ENCODE measurements at regions not wholly inside any gene's neighbourhood (a gene's known extent, or its start where the extent isn't known, plus 50 kb on each side); places are given as distances from the start of the nearest gene placed in this dataset.

DNA sequence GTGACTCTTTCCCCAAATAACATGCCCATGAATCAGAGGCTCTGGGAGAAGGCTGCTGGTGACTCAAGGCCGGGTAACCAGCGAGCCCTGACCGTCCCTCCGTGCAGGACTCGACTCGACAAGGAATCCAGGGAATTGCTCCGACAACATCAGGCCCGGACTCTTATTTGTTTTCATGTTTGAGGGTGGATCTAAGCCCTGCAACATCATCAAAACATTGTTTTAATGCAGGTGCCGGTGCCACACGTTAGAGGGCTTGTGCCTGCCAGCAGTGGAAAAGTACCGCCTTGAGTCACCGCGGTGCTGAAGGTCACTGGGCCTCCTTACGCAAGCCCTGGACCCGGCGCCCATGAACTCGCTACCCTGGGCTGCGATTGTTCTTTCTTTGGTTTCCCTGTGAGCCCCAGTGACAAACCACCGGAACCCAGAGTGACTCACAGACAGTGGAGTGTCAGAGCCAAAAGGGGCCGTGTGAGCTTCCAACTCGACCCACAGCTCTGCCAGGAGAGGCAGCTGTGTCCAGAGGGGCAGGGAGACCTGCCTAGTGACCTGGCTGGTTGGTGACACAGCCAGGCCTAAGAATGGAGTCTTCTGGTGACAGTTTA is 139.4 kb upstream of the SHH start:
- TF ChIP-seq, protein P1, sequence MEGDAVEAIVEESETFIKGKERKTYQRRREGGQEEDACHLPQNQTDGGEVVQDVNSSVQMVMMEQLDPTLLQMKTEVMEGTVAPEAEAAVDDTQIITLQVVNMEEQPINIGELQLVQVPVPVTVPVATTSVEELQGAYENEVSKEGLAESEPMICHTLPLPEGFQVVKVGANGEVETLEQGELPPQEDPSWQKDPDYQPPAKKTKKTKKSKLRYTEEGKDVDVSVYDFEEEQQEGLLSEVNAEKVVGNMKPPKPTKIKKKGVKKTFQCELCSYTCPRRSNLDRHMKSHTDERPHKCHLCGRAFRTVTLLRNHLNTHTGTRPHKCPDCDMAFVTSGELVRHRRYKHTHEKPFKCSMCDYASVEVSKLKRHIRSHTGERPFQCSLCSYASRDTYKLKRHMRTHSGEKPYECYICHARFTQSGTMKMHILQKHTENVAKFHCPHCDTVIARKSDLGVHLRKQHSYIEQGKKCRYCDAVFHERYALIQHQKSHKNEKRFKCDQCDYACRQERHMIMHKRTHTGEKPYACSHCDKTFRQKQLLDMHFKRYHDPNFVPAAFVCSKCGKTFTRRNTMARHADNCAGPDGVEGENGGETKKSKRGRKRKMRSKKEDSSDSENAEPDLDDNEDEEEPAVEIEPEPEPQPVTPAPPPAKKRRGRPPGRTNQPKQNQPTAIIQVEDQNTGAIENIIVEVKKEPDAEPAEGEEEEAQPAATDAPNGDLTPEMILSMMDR (conservative IDR thresholded peaks at IDR 0.05): no peak
- H3K27ac ChIP-seq: no peak overlapping the region

DNA sequence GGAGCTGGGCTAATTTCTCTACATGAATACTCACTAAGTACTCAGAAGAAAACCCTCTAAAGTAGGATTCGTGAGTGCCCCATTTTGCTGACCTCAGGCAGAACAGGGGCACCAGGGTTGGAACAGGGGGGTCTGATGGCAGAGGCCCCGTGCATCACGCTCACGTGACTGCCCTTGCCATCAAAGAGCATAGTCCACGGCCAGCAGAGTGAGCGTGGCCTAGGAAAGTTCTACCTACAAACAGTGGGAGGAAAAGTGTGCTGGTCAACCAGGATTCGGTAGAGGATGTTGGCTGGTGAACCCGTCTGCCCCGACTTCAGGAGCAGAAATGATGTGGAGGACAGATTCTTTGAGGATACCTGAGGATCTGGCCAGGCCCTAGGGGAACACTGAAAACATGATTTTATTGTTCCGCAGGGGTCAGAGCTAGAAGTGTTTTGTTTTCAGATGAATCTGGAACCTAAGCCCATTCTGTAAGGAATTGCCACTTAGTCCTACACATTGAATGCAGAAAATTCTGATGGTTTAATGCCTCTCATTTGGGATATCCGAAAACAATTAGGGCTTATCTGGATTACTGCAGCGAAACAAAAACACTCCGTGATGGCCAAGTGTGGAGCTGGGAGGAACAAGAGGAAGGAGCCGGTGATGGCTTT is 138.8 kb upstream of the SHH start:
- TF ChIP-seq, protein P1 (conservative IDR thresholded peaks at IDR 0.05): no peak
- TF ChIP-seq ZFX (IDR thresholded peaks at IDR 0.05): no peak
- no peak overlapping the region for H3K27ac ChIP-seq

DNA sequence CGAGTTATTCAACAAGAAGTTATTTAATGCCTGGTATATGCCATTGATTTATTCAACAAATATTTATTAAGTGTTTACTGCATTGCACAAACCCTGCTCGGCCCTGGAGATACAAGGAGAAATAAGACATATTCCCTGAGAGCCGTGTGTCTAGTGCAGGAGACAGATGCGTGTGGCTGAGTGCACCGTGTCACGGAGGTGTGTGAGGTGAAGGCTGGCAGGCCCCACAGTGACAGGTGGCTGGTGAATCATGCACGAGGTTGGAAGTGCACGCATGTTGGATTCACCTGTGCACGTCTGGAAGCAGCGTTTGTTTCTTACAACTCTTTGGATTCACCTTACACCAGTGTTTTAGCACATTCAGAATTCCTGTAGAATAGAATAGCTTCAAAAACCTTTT is 136.6 kb upstream of the SHH start:
- H3K27ac ChIP-seq: no peak overlapping the region
- no peak for TF ChIP-seq ZFX (IDR thresholded peaks at IDR 0.05)
- TF ChIP-seq, protein P1 (conservative IDR thresholded peaks at IDR 0.05): no peak

DNA sequence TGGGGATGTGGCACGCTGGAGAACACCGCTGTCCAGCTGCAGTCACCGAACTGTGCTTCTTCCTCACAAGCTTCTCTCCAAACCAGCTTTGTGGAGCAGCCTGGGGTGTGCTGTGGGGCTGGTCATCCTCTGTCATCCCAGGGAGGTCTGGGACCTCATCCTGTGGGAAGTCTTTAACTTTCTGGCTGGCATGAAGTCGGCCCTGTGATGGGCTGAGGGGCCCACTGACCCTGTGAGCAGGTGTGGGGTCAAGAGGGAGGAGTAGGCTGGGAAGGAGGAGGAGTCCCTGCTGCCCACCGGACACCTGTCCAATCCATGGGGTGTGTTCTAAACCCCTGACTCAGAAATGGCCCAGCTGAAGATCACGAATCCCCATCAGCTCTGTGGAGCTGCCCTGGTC is 136.2 kb upstream of the SHH start:
- TF ChIP-seq ZFX (IDR thresholded peaks at IDR 0.05): no peak
- TF ChIP-seq, protein P1 (conservative IDR thresholded peaks at IDR 0.05): no peak
- H3K27ac ChIP-seq: no peak overlapping the region

DNA sequence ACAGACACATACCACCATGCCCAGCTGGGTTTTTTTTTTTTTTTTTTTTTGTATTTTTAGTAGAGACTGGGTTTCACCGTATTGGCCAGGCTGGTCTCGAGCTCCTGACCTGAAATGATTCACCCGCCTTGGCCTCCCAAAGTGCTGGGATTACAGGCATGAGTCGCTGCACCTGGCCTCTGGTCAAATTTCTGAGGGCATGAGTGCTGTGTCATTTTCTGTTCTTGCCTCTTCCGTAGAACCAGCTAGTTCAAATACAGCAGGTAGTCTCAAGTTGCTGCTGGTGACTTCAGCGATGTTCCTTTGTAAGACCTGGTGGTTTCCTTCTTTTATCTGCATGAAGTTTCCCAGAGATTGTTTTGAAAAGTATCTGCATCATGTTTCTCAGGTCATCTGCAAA is 134.8 kb upstream of the SHH start:
- no peak for TF ChIP-seq ZFX (IDR thresholded peaks at IDR 0.05)
- TF ChIP-seq, protein P1 (conservative IDR thresholded peaks at IDR 0.05): no peak
- H3K27ac ChIP-seq: no peak overlapping the region

DNA sequence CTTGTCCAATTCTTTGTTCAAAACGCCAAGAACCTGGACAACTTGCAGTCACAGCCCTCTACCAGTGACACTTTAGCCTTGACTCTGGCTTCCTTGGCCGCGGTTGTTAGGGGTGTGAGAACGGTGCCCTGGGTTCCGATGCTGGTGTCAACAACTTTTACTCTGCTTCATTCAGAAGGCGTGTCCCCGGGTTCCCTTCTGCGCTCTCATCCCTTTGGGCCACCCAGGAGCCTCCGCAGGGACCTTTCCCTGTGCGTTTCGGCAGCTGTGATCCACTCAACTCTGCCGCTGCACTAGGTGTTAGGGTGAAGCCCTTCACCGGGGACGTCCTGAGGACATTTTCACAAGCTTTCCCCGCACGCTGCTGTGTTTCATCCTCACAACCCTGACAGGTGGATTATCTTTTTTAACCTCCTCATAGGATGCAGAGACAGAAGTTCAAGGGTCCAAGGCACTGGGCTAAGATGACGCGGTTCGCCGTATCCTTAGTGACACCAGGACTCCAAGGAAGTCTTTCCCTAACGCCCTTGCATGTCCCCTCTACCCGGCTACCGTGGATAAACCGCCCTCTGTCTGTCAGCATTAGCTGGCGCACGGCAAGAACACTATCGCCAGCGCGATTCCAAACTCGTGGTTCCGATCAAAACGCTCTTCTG is 133.5 kb upstream of the SHH start:
- TF ChIP-seq, protein P1 (conservative IDR thresholded peaks at IDR 0.05): no peak
- TF ChIP-seq ZFX (IDR thresholded peaks at IDR 0.05): no peak
- H3K27ac ChIP-seq: no peak overlapping the region

DNA sequence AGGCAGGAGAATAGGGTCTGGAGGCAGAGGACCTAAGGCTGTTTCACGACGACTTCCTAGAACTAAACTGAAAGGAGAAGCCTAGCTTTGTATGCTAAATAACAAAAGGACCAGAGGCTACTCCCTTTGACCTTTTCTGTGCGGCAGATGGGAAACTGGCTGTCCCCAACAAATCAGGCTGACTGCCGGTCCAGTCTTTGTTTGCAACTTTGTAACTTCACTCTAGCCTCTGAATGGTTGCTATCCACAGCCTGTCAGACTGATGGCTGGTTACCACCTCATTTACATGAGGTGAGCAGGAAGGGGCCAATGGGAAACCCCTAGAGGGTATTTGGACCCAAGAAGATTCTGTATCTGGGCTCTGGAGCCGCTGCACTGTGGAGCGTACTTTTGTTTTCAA is 132.6 kb upstream of the SHH start:
- H3K27ac ChIP-seq: no peak overlapping the region
- no peak for TF ChIP-seq ZFX (IDR thresholded peaks at IDR 0.05)
- TF ChIP-seq, protein P1 (conservative IDR thresholded peaks at IDR 0.05): no peak

Data from C4-2B (cell line).